Mesenchymal stem cell (in vitro differentiated cells and primary cell): ENCODE measurements at regions not wholly inside any gene's neighbourhood (a gene's known extent, or its start where the extent isn't known, plus 50 kb on each side); places are given as distances from the start of the nearest gene placed in this dataset.

Source experiments
- DNase-seq: peaks from one replicate; pipeline ENCODE4 v3.0.0-alpha.2; 2013
- H2AFZ ChIP-seq: one replicate; pipeline ENCODE4 v1.6.1; 2013; ENCODE audit warnings: low read depth, mild to moderate bottlenecking, control low read depth, inconsistent platforms, low read length, moderate library complexity
- H2AK5ac ChIP-seq: 2 replicates; pipeline ENCODE4 v1.6.1; 2013; ENCODE audit warnings: low read length, moderate library complexity, mild to moderate bottlenecking, inconsistent platforms; ENCODE audit not compliant: severe bottlenecking
- H2BK120ac ChIP-seq: one replicate; pipeline ENCODE4 v1.6.1; 2013; ENCODE audit warnings: low read depth, mild to moderate bottlenecking, inconsistent platforms, low read length, moderate library complexity
- H2BK12ac ChIP-seq, 2 experiments: one replicate each; pipeline ENCODE4 v1.6.1; 2013; ENCODE audit warnings: inconsistent platforms in 2 of 2, low read length in 2 of 2, mild to moderate bottlenecking in 2 of 2, moderate library complexity in 2 of 2, control low read depth in 1 of 2
- H2BK15ac ChIP-seq: one replicate; pipeline ENCODE4 v1.6.1; 2013; ENCODE audit warnings: mild to moderate bottlenecking, low read depth, inconsistent platforms; ENCODE audit not compliant: poor library complexity, severe bottlenecking
- H2BK5ac ChIP-seq: 2 replicates; pipeline ENCODE4 v1.6.1; 2013; ENCODE audit warnings: low read depth, mild to moderate bottlenecking, low read length, control low read depth, inconsistent platforms; ENCODE audit not compliant: poor library complexity, severe bottlenecking
- H3K14ac ChIP-seq, 2 experiments: one replicate each; pipeline ENCODE4 v1.6.1; 2013; ENCODE audit warnings: inconsistent platforms in 2 of 2, low read length in 2 of 2, control low read depth in 1 of 2, mild to moderate bottlenecking in 1 of 2, moderate library complexity in 1 of 2
- H3K18ac ChIP-seq, 2 experiments: one replicate each; pipeline ENCODE4 v1.6.1; 2013; ENCODE audit warnings: inconsistent platforms in 2 of 2, low read length in 2 of 2, control low read depth in 1 of 2, low read depth in 1 of 2, mild to moderate bottlenecking in 1 of 2
- H3K23ac ChIP-seq, 2 experiments: one replicate each; pipeline ENCODE4 v1.6.1; 2013; ENCODE audit warnings: inconsistent platforms in 2 of 2, low read length in 2 of 2, mild to moderate bottlenecking in 2 of 2, moderate library complexity in 2 of 2, control low read depth in 1 of 2
- H3K27ac ChIP-seq: 2 replicates; pipeline ENCODE4 v1.5.1; 2013; ENCODE audit warnings: mild to moderate bottlenecking, moderate library complexity, low read length, control low read depth, inconsistent platforms; ENCODE audit not compliant: poor library complexity, severe bottlenecking
- H3K27me3 ChIP-seq, 2 experiments: 2 replicates each; pipeline versions ENCODE4 v1.6.1 to v1.7.0; 2013; ENCODE audit warnings: low read length in 2 of 2, mild to moderate bottlenecking in 2 of 2, moderate library complexity in 2 of 2, control low read depth in 1 of 2, inconsistent platforms in 1 of 2; ENCODE audit not compliant: control insufficient read depth in 1 of 2, insufficient read depth in 1 of 2
- H3K36me3 ChIP-seq, 2 experiments: 2 replicates each; pipeline versions ENCODE4 v1.6.1 to v1.7.0; 2013; ENCODE audit warnings: low read length in 2 of 2, control low read depth in 1 of 2, inconsistent platforms in 1 of 2, low read depth in 1 of 2, mild to moderate bottlenecking in 1 of 2; ENCODE audit not compliant: insufficient read depth in 2 of 2, control insufficient read depth in 1 of 2
- H3K4ac ChIP-seq, 2 experiments: one replicate each; pipeline ENCODE4 v1.6.1; 2013; ENCODE audit warnings: inconsistent platforms in 2 of 2, low read length in 2 of 2, mild to moderate bottlenecking in 2 of 2, moderate library complexity in 2 of 2, control low read depth in 1 of 2, low read depth in 1 of 2
- H3K4me1 ChIP-seq: 2 replicates; pipeline ENCODE4 v1.6.1; 2013; ENCODE audit warnings: low read depth, low read length, control low read depth; ENCODE audit not compliant: control insufficient read depth, insufficient read depth
- H3K4me2 ChIP-seq: 2 replicates; pipeline ENCODE4 v1.6.1; 2013; ENCODE audit warnings: low read length, mild to moderate bottlenecking, inconsistent platforms; ENCODE audit not compliant: poor library complexity, severe bottlenecking
- H3K4me3 ChIP-seq, 2 experiments: 2 replicates each; pipeline versions ENCODE4 v1.5.1 to v1.7.0; 2013; ENCODE audit warnings: low read length in 2 of 2, mild to moderate bottlenecking in 2 of 2, control low read depth in 1 of 2, low read depth in 1 of 2; ENCODE audit not compliant: insufficient read depth in 1 of 2
- H3K79me1 ChIP-seq: replicated peaks from 2 replicates; pipeline ENCODE4 v1.6.1; 2013; ENCODE audit warnings: mild to moderate bottlenecking, control low read depth, low read length, inconsistent platforms; ENCODE audit not compliant: poor library complexity, severe bottlenecking
- H3K9ac ChIP-seq: 2 replicates; pipeline ENCODE4 v1.7.0; 2013; ENCODE audit warnings: mild to moderate bottlenecking, low read length, moderate library complexity
- H3K9me3 ChIP-seq: 2 replicates; pipeline ENCODE4 v1.7.0; 2013; ENCODE audit warnings: mild to moderate bottlenecking, low read length; ENCODE audit not compliant: control insufficient read depth
- H4K8ac ChIP-seq: one replicate; pipeline ENCODE4 v1.6.1; 2013; ENCODE audit warnings: inconsistent platforms, mild to moderate bottlenecking, low read length, moderate library complexity
- H4K91ac ChIP-seq: one replicate; pipeline ENCODE4 v1.6.1; 2013; ENCODE audit warnings: mild to moderate bottlenecking, low read length, inconsistent platforms
- WGBS: methylation state at CpG from one replicate; pipeline ENCODE4 v1.1.7; 2013; ENCODE audit warnings: mixed read lengths; 5-methylcytosine and 5-hydroxymethylcytosine counted together

GRCh38 chr10:3914733-3915132, 129.7 kb upstream of the KLF6 start:
- no peak overlapping the region for H2AFZ ChIP-seq
- H3K4ac ChIP-seq = no peak overlapping the region
- no peak overlapping the region for H4K8ac ChIP-seq
- WGBS = 94% methylated on average over 4 of the region's 5 CpGs
- H3K27me3 ChIP-seq = no peaks in the 10 kb centered on the region
- peak overlapping the region in 1 of 2 experiments; percentile 52 for H2BK12ac ChIP-seq
- no peak overlapping the region for H2BK120ac ChIP-seq
- no peak for DNase-seq
- H3K4me1 ChIP-seq = no peaks in the 10 kb centered on the region
- no peak overlapping the region for H3K9ac ChIP-seq
- no peak overlapping the region for H3K4me2 ChIP-seq
- peak overlapping the region; percentile 69 for H4K91ac ChIP-seq
- no peak overlapping the region for H3K27ac ChIP-seq
- H2BK15ac ChIP-seq = no peak overlapping the region
- peaks cover 13% of the 10 kb centered on the region for H3K9me3 ChIP-seq
- no peak overlapping the region for H2AK5ac ChIP-seq
- no peak overlapping the region for H3K4me3 ChIP-seq
- no peak overlapping the region for H2BK5ac ChIP-seq
- no peak overlapping the region for H3K23ac ChIP-seq
- peak overlapping the region in 1 of 2 experiments; percentile 27 for H3K18ac ChIP-seq
- no peaks in the 10 kb centered on the region for H3K36me3 ChIP-seq
- no peaks in the 10 kb centered on the region for H3K79me1 ChIP-seq
- peak overlapping the region in 1 of 2 experiments; percentile 19 for H3K14ac ChIP-seq

- H2BK5ac ChIP-seq = no peak overlapping the region
- no peaks in the 10 kb centered on the region for H3K9me3 ChIP-seq
- H2AFZ ChIP-seq = no peak overlapping the region
- H3K4me1 ChIP-seq = peaks cover 4% of the 10 kb centered on the region
- no peak overlapping the region for H3K4ac ChIP-seq
- H3K4me3 ChIP-seq = no peak overlapping the region
- 80% methylated on average over 10 of the region's 13 CpGs for WGBS
- no peak overlapping the region for H3K14ac ChIP-seq
- H4K8ac ChIP-seq = peak overlapping the region; percentile 33
- DNase-seq = peak; percentile 70
- H3K27ac ChIP-seq = no peak overlapping the region
- H2BK15ac ChIP-seq = no peak overlapping the region
- no peak overlapping the region for H3K9ac ChIP-seq
- H3K18ac ChIP-seq = no peak overlapping the region
- H3K23ac ChIP-seq = no peak overlapping the region
- no peak overlapping the region for H2AK5ac ChIP-seq
- no peak overlapping the region for H4K91ac ChIP-seq
- no peaks in the 10 kb centered on the region for H3K27me3 ChIP-seq
- H3K4me2 ChIP-seq = no peak overlapping the region
- no peak overlapping the region for H2BK120ac ChIP-seq
- no peaks in the 10 kb centered on the region for H3K79me1 ChIP-seq
- no peaks in the 10 kb centered on the region for H3K36me3 ChIP-seq
- H2BK12ac ChIP-seq = peak overlapping the region in 1 of 2 experiments; percentile 38
These were observed 126.9 kb upstream of the KLF6 start for GRCh38 chr10:3911713-3912442.

- DNase-seq = no peak
- Histone ChIP-seq H3K4ac (no peak overlapping the region), H2AK5ac (no peak overlapping the region), H2BK15ac (no peak overlapping the region), H3K9ac (no peak overlapping the region), H2BK12ac (no peak overlapping the region), H3K27me3 (no peaks in the 10 kb centered on the region), H4K91ac (no peak overlapping the region), H4K8ac (no peak overlapping the region), H2BK5ac (no peak overlapping the region), H3K4me2 (no peak overlapping the region), H3K18ac (no peak overlapping the region), H3K23ac (no peak overlapping the region), H3K4me1 (peaks cover 4% of the 10 kb centered on the region), H3K79me1 (no peaks in the 10 kb centered on the region), H2BK120ac (no peak overlapping the region), H3K4me3 (no peak overlapping the region), H3K14ac (no peak overlapping the region), H3K27ac (no peak overlapping the region), H2AFZ (no peak overlapping the region), H3K9me3 (no peaks in the 10 kb centered on the region), H3K36me3 (no peaks in the 10 kb centered on the region)
- 93% methylated on average over 5 of the region's 6 CpGs for WGBS
These were observed 126.2 kb upstream of the KLF6 start for GRCh38 chr10:3911241-3911640.

GRCh38 chr10:3909339-3909738, 124.3 kb upstream of the KLF6 start:
- no peak overlapping the region for H3K23ac ChIP-seq
- H3K4me2 ChIP-seq = no peak overlapping the region
- no peaks in the 10 kb centered on the region for H3K79me1 ChIP-seq
- no peak overlapping the region for H3K4me3 ChIP-seq
- H2AFZ ChIP-seq = no peak overlapping the region
- H3K4me1 ChIP-seq = peaks cover 4% of the 10 kb centered on the region
- no peak overlapping the region for H2AK5ac ChIP-seq
- no peak overlapping the region for H3K9ac ChIP-seq
- 97% methylated on average over 14 of the region's 14 CpGs for WGBS
- DNase-seq = no peak
- peak overlapping the region in 1 of 2 experiments; percentile 73 for H3K14ac ChIP-seq
- peak overlapping the region in 1 of 2 experiments; percentile 23 for H2BK12ac ChIP-seq
- H3K9me3 ChIP-seq = no peaks in the 10 kb centered on the region
- H2BK120ac ChIP-seq = no peak overlapping the region
- no peaks in the 10 kb centered on the region for H3K27me3 ChIP-seq
- no peak overlapping the region for H4K8ac ChIP-seq
- peak overlapping the region; percentile 40 for H4K91ac ChIP-seq
- peak overlapping the region in 1 of 2 experiments; percentile 29 for H3K4ac ChIP-seq
- no peak overlapping the region for H3K27ac ChIP-seq
- H2BK15ac ChIP-seq = peak overlapping the region; percentile 30
- no peak overlapping the region for H2BK5ac ChIP-seq
- H3K18ac ChIP-seq = peak overlapping the region; percentile 7 to 67
- H3K36me3 ChIP-seq = no peaks in the 10 kb centered on the region
